HepG2 (cell line): ENCODE measurements at regions not wholly inside any gene's neighbourhood (a gene's known extent, or its start where the extent isn't known, plus 50 kb on each side); places are given as distances from the start of the nearest gene placed in this dataset.

Source experiments
- ATAD3A ChIP-seq: sonication (generic); formaldehyde crosslinking; IDR thresholded peaks from 2 replicates; pipeline ENCODE4 v1.4.0; 2020; ENCODE audit warnings: missing genetic modification reagents
- ATF7 ChIP-seq, 2 experiments: fragments of 450-650 bp in 1 of 2; sonication (generic) in 1 of 2; formaldehyde crosslinking in 1 of 2; IDR thresholded peaks; 2 replicates each; pipeline versions ENCODE4 v1.4.0 to v1.6.1; 2016 to 2020; ENCODE audit warnings: antibody characterized with exemption in 1 of 2, mild to moderate bottlenecking in 1 of 2, missing genetic modification reagents in 1 of 2
- CENPT ChIP-seq: sonication (generic); formaldehyde crosslinking; IDR thresholded peaks from 2 replicates; pipeline ENCODE4 v1.8.0; 2022; ENCODE audit warnings: low read depth, mild to moderate bottlenecking, moderate library complexity, missing genetic modification reagents
- GABPB1 ChIP-seq: IDR thresholded peaks from 2 replicates; pipeline ENCODE4 v1.6.1; 2016; ENCODE audit warnings: mild to moderate bottlenecking, missing genetic modification reagents, moderate library complexity, missing compliant biosample characterization
- HOXA5 ChIP-seq: sonication (generic); formaldehyde crosslinking; IDR thresholded peaks from 2 replicates; pipeline ENCODE4 v1.4.0; 2020; ENCODE audit warnings: missing genetic modification reagents
- MATR3 ChIP-seq: sonication (generic); formaldehyde crosslinking; IDR thresholded peaks from 2 replicates; pipeline ENCODE4 v1.4.0; 2020; ENCODE audit warnings: missing genetic modification reagents
- RFX5 ChIP-seq: IDR thresholded peaks from 2 replicates; pipeline ENCODE4 v1.6.1; 2011; ENCODE audit warnings: low read depth, low read length, improper control_type of control experiment
- TARDBP ChIP-seq: sonication (generic); formaldehyde crosslinking; IDR thresholded peaks from 2 replicates; pipeline ENCODE4 v1.8.0; 2022; ENCODE audit warnings: mild to moderate bottlenecking, missing genetic modification reagents
- ZBTB3 ChIP-seq: sonication (generic); formaldehyde crosslinking; IDR thresholded peaks from 2 replicates; pipeline ENCODE4 v1.4.0; 2020; ENCODE audit warnings: low read depth, mild to moderate bottlenecking, moderate library complexity, missing genetic modification reagents, borderline replicate concordance
- ZNF232 ChIP-seq: sonication (generic); formaldehyde crosslinking; IDR thresholded peaks from 2 replicates; pipeline ENCODE4 v1.4.0; 2020; ENCODE audit warnings: missing genetic modification reagents, borderline replicate concordance
- ZNF577 ChIP-seq: sonication (generic); formaldehyde crosslinking; IDR thresholded peaks from 2 replicates; pipeline ENCODE4 v1.4.0; 2020; ENCODE audit warnings: mild to moderate bottlenecking, low read depth, missing genetic modification reagents, borderline replicate concordance
- ZNF674 ChIP-seq: sonication (generic); formaldehyde crosslinking; IDR thresholded peaks from 2 replicates; pipeline ENCODE4 v1.5.0; 2020; ENCODE audit warnings: low read depth, mild to moderate bottlenecking, missing genetic modification reagents
- ZNF841 ChIP-seq: sonication (generic); formaldehyde crosslinking; IDR thresholded peaks from 2 replicates; pipeline ENCODE4 v1.8.1; 2023; ENCODE audit warnings: missing genetic modification reagents, borderline replicate concordance
- ZNF878 ChIP-seq: sonication (generic); formaldehyde crosslinking; IDR thresholded peaks from 2 replicates; pipeline ENCODE4 v1.8.1; 2023; ENCODE audit warnings: mild to moderate bottlenecking, missing genetic modification reagents, moderate library complexity
- ZSCAN22 ChIP-seq: sonication (generic); formaldehyde crosslinking; IDR thresholded peaks from 2 replicates; pipeline ENCODE4 v1.4.0; 2020; ENCODE audit warnings: mild to moderate bottlenecking, missing genetic modification reagents
- TF ChIP-seq, protein P1 (sequence below): IDR thresholded peaks from 2 replicates; pipeline ENCODE4 v1.6.1; 2018; ENCODE audit warnings: missing genetic modification reagents
- TF ChIP-seq, protein P2 (sequence below): sonication (generic); formaldehyde crosslinking; IDR thresholded peaks from 2 replicates; pipeline ENCODE4 v1.4.0; 2020; ENCODE audit warnings: mild to moderate bottlenecking, missing genetic modification reagents
- TF ChIP-seq, protein P3 (sequence below): sonication (generic); formaldehyde crosslinking; IDR thresholded peaks from 2 replicates; pipeline ENCODE4 v1.5.1; 2020; ENCODE audit warnings: mild to moderate bottlenecking, missing genetic modification reagents, moderate library complexity
- TF ChIP-seq, protein P4 (sequence below): sonication (generic); formaldehyde crosslinking; IDR thresholded peaks from 2 replicates; pipeline ENCODE4 v1.4.0; 2020; ENCODE audit warnings: low read depth, mild to moderate bottlenecking, missing genetic modification reagents
- TF ChIP-seq, protein P5 (sequence below): sonication (generic); formaldehyde crosslinking; IDR thresholded peaks from 2 replicates; pipeline ENCODE4 v1.4.0; 2020; ENCODE audit warnings: missing genetic modification reagents

DNA sequence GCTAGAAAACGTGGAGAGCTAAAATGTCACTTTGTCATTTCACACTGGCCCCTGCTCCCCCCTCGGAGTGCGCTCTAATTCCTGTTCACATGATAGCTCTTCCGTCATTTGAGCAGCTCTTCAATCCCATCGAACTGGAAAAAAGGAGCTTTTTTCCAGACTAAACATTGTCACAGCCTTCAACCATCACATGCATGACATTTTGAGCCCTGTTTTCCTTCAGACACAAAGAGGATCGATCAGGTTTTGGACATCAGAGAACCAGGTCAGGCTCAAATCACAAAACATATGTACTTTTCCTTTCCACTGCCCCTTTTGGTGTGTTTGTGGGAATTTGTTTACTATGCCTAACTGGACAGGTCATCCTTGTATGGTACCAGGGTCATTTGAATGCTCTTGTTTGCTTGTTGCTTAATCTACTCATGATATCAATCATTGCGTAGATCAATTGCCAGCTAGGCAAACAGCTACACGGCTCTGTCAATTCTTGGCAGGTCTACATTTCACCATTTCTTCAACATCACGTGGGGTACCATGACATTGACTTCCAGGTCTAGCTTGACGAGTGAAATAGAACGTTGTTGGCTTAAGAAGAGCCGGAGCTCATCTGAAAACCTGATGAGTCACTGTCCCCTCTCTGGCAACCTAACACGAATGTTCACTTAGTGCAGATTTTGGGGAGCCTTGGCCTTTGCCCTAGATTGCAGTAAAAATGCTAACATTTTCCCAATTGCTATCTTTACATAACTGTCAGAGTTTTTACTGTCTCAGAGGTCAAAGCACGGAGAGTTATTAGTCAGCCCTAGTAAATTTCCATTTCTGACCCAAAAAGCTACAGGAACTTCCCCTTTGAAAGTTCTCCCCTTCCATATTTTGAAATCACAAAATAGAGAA lies 87.3 kb downstream of the LYZL2 start (continued):
- peak; percentile 36; the same call in 1 of the 2 replicates for TF ChIP-seq GABPB1 (CRISPR knock-in tag)
- peak; percentile 71 for TF ChIP-seq ATF7 (IDR thresholded peaks at IDR 0.05)
- peak; percentile 45; the same call in 1 of the 2 replicates for TF ChIP-seq ATF7 (CRISPR knock-in tag; IDR thresholded peaks at IDR 0.05)
- TF ChIP-seq CENPT (CRISPR knock-in tag): no peak
- peak; percentile 96 for TF ChIP-seq TARDBP
- TF ChIP-seq, protein P1, sequence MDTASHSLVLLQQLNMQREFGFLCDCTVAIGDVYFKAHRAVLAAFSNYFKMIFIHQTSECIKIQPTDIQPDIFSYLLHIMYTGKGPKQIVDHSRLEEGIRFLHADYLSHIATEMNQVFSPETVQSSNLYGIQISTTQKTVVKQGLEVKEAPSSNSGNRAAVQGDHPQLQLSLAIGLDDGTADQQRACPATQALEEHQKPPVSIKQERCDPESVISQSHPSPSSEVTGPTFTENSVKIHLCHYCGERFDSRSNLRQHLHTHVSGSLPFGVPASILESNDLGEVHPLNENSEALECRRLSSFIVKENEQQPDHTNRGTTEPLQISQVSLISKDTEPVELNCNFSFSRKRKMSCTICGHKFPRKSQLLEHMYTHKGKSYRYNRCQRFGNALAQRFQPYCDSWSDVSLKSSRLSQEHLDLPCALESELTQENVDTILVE (CRISPR knock-in tag): peak; percentile 79
- no peak for TF ChIP-seq RFX5
- TF ChIP-seq, protein P2, sequence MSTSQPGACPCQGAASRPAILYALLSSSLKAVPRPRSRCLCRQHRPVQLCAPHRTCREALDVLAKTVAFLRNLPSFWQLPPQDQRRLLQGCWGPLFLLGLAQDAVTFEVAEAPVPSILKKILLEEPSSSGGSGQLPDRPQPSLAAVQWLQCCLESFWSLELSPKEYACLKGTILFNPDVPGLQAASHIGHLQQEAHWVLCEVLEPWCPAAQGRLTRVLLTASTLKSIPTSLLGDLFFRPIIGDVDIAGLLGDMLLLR: no peak
- no peak for TF ChIP-seq ZNF841
- no peak for TF ChIP-seq ZNF674 (CRISPR knock-in tag)
- TF ChIP-seq ZNF878: peak; percentile 69; the same call in 1 of the 2 replicates
- no peak for TF ChIP-seq ZSCAN22 (CRISPR knock-in tag)
- TF ChIP-seq ATAD3A: no peak
- peak; percentile 99 for TF ChIP-seq ZNF232
- peak; percentile 93 for TF ChIP-seq HOXA5
- no peak for TF ChIP-seq ZNF577 (CRISPR knock-in tag)
- no peak for TF ChIP-seq ZBTB3 (CRISPR knock-in tag)
- TF ChIP-seq, protein P3, sequence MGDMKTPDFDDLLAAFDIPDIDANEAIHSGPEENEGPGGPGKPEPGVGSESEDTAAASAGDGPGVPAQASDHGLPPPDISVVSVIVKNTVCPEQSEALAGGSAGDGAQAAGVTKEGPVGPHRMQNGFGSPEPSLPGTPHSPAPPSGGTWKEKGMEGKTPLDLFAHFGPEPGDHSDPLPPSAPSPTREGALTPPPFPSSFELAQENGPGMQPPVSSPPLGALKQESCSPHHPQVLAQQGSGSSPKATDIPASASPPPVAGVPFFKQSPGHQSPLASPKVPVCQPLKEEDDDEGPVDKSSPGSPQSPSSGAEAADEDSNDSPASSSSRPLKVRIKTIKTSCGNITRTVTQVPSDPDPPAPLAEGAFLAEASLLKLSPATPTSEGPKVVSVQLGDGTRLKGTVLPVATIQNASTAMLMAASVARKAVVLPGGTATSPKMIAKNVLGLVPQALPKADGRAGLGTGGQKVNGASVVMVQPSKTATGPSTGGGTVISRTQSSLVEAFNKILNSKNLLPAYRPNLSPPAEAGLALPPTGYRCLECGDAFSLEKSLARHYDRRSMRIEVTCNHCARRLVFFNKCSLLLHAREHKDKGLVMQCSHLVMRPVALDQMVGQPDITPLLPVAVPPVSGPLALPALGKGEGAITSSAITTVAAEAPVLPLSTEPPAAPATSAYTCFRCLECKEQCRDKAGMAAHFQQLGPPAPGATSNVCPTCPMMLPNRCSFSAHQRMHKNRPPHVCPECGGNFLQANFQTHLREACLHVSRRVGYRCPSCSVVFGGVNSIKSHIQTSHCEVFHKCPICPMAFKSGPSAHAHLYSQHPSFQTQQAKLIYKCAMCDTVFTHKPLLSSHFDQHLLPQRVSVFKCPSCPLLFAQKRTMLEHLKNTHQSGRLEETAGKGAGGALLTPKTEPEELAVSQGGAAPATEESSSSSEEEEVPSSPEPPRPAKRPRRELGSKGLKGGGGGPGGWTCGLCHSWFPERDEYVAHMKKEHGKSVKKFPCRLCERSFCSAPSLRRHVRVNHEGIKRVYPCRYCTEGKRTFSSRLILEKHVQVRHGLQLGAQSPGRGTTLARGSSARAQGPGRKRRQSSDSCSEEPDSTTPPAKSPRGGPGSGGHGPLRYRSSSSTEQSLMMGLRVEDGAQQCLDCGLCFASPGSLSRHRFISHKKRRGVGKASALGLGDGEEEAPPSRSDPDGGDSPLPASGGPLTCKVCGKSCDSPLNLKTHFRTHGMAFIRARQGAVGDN (CRISPR knock-in tag): no peak
- TF ChIP-seq, protein P4, sequence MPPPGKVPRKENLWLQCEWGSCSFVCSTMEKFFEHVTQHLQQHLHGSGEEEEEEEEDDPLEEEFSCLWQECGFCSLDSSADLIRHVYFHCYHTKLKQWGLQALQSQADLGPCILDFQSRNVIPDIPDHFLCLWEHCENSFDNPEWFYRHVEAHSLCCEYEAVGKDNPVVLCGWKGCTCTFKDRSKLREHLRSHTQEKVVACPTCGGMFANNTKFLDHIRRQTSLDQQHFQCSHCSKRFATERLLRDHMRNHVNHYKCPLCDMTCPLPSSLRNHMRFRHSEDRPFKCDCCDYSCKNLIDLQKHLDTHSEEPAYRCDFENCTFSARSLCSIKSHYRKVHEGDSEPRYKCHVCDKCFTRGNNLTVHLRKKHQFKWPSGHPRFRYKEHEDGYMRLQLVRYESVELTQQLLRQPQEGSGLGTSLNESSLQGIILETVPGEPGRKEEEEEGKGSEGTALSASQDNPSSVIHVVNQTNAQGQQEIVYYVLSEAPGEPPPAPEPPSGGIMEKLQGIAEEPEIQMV (CRISPR knock-in tag): no peak
- TF ChIP-seq, protein P5, sequence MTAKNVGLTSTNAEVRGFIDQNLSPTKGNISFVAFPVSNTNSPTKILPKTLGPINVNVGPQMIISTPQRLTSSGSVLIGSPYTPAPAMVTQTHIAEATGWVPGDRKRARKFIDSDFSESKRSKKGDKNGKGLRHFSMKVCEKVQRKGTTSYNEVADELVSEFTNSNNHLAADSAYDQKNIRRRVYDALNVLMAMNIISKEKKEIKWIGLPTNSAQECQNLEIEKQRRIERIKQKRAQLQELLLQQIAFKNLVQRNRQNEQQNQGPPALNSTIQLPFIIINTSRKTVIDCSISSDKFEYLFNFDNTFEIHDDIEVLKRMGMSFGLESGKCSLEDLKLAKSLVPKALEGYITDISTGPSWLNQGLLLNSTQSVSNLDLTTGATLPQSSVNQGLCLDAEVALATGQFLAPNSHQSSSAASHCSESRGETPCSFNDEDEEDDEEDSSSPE: peak; percentile 46
- no peak for TF ChIP-seq MATR3
